Stomach (tissue), 4 donors: ENCODE measurements at regions not wholly inside any gene's neighbourhood (a gene's known extent, or its start where the extent isn't known, plus 50 kb on each side); places are given as distances from the start of the nearest gene placed in this dataset.

Experiments used
- POLR2A ChIP-seq, 4 donors: fragments of 450-650 bp; IDR thresholded peaks; one replicate each; pipeline ENCODE4 v1.6.1; 2016; ENCODE audit warnings: antibody characterized with exemption in 4 of 4, control low read depth in 2 of 4, mild to moderate bottlenecking in 1 of 4, moderate library complexity in 1 of 4
- TF ChIP-seq, protein P1 (sequence below), 7 experiments: fragments of 450-650 bp in 4 of 7; fragments of 200-600 bp in 3 of 7; sonication (generic) in 3 of 7; IDR thresholded peaks; one replicate each; pipeline ENCODE4 v1.5.1; 2016 to 2019; ENCODE audit warnings: antibody characterized with exemption in 7 of 7, control low read depth in 2 of 7, mild to moderate bottlenecking in 1 of 7

DNA sequence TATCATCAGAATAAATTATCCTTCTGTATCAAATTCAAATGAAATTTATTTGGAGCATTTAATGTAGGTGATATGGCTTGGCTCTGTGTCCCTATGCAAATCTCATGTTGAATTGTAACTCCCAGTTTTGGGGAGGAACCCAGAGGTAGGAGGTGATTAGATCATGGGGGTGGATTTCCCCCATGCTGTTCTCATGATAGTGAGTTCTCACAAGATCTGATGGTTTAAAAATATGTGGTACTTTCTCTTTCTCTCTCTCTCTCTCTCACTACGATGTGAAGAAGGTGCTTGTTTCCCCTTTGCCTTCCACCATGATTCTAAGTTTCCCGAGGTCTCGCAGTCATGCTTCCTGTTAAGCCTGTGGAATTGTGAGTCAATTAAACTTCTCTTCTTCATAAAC is 678.4 kb upstream of the RGMB start:
- TF ChIP-seq, protein P1, sequence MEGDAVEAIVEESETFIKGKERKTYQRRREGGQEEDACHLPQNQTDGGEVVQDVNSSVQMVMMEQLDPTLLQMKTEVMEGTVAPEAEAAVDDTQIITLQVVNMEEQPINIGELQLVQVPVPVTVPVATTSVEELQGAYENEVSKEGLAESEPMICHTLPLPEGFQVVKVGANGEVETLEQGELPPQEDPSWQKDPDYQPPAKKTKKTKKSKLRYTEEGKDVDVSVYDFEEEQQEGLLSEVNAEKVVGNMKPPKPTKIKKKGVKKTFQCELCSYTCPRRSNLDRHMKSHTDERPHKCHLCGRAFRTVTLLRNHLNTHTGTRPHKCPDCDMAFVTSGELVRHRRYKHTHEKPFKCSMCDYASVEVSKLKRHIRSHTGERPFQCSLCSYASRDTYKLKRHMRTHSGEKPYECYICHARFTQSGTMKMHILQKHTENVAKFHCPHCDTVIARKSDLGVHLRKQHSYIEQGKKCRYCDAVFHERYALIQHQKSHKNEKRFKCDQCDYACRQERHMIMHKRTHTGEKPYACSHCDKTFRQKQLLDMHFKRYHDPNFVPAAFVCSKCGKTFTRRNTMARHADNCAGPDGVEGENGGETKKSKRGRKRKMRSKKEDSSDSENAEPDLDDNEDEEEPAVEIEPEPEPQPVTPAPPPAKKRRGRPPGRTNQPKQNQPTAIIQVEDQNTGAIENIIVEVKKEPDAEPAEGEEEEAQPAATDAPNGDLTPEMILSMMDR (IDR thresholded peaks at IDR 0.05) = no peak
- TF ChIP-seq POLR2A (IDR thresholded peaks at IDR 0.05) = no peak
